ENCODE measurements at regions not wholly inside any gene's neighbourhood (a gene's known extent, or its start where the extent isn't known, plus 50 kb on each side); places are given as distances from the start of the nearest gene placed in this dataset.
"Not testable (repeated sequence)": the region's sequence is repeated elsewhere in the genome, so short reads cannot be mapped to it uniquely, and the experiment has no call there.

DNA sequence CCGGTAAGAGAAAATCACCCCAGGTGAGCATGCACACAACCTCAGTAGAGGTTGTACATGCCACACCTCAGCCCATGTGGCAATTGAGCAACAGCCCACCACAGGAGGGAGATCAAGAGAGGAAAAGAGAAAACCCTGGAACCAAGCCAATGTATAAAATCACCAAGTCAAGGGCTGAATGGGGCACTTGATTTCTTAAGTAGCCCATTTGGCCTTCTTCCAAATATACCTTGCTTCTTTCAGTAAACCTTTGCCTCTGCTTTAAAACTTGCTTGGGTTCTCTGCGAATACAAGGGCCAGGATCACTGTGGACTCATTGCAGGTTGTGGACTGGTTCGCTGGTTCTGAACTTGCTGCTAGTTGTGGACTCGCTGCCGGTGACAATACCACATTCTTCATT is 1814.0 kb downstream of the PLA2G4A start:
- no peak for DNase-seq (ENCODE audit: insufficient read length, low spot score, missing footprints)
- H3K9me3 ChIP-seq (ENCODE audit: low read depth, low read length) = peaks cover 3% of the 10 kb centered on the region
- no peak overlapping the region for H3K27ac ChIP-seq (ENCODE audit: low read depth, low read length)
- no peaks in the 10 kb centered on the region for H3K36me3 ChIP-seq (ENCODE audit: insufficient read depth, low read length)
- no peak overlapping the region for H3K4me3 ChIP-seq (ENCODE audit: insufficient read depth, low read length)
- no peaks in the 10 kb centered on the region for H3K27me3 ChIP-seq (ENCODE audit: insufficient read depth, low read length)
- no peaks in the 10 kb centered on the region for H3K4me1 ChIP-seq (ENCODE audit: insufficient read depth, low read length)
- no peaks in the 10 kb centered on the region for H4K20me1 ChIP-seq (ENCODE audit: insufficient read depth, low read length)
- TF ChIP-seq, protein P1, sequence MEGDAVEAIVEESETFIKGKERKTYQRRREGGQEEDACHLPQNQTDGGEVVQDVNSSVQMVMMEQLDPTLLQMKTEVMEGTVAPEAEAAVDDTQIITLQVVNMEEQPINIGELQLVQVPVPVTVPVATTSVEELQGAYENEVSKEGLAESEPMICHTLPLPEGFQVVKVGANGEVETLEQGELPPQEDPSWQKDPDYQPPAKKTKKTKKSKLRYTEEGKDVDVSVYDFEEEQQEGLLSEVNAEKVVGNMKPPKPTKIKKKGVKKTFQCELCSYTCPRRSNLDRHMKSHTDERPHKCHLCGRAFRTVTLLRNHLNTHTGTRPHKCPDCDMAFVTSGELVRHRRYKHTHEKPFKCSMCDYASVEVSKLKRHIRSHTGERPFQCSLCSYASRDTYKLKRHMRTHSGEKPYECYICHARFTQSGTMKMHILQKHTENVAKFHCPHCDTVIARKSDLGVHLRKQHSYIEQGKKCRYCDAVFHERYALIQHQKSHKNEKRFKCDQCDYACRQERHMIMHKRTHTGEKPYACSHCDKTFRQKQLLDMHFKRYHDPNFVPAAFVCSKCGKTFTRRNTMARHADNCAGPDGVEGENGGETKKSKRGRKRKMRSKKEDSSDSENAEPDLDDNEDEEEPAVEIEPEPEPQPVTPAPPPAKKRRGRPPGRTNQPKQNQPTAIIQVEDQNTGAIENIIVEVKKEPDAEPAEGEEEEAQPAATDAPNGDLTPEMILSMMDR (IDR thresholded peaks at IDR 0.05; ENCODE audit: extremely low read depth, low read depth, low read length) = no peak
- no peak overlapping the region for H3K4me2 ChIP-seq (ENCODE audit: insufficient read depth, low read length)
- H3K79me2 ChIP-seq (ENCODE audit: insufficient read depth, low read length) = no peaks in the 10 kb centered on the region
- H2AFZ ChIP-seq (ENCODE audit: low read length) = no peak overlapping the region

DNA sequence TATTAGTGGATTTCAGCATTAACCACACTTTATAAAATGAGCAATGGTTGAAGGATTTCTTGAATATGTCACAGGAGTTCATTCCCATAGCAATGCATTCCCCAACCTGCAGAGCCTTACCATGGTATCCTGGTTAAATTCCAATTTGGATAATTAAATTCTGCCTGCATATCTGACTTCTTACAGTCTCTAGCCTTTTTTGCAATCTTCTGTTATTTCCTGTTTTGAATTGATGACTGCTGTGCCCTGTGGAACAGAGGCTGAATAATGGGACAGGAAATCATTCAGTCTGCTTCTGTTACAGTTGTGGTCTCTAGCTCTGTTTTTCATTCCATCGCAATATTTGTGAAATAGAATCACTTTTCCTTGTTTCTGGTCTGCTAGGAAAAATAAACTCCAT is 1823.9 kb downstream of the PLA2G4A start:
- Histone ChIP-seq H2AFZ (ENCODE audit: low read length) (no peak overlapping the region), H3K27me3 (ENCODE audit: insufficient read depth, low read length) (no peaks in the 10 kb centered on the region), H3K4me3 (ENCODE audit: insufficient read depth, low read length) (no peak overlapping the region), H4K20me1 (ENCODE audit: insufficient read depth, low read length) (no peaks in the 10 kb centered on the region), H3K79me2 (ENCODE audit: insufficient read depth, low read length) (no peaks in the 10 kb centered on the region), H3K36me3 (ENCODE audit: insufficient read depth, low read length) (no peaks in the 10 kb centered on the region), H3K27ac (ENCODE audit: low read depth, low read length) (no peak overlapping the region), H3K4me2 (ENCODE audit: insufficient read depth, low read length) (no peak overlapping the region), H3K9me3 (ENCODE audit: low read depth, low read length) (no peaks in the 10 kb centered on the region), H3K4me1 (ENCODE audit: insufficient read depth, low read length) (no peaks in the 10 kb centered on the region)
- DNase-seq (ENCODE audit: insufficient read length, low spot score, missing footprints) = no peak
- TF ChIP-seq, protein P1 (IDR thresholded peaks at IDR 0.05; ENCODE audit: extremely low read depth, low read depth, low read length) = no peak

DNA sequence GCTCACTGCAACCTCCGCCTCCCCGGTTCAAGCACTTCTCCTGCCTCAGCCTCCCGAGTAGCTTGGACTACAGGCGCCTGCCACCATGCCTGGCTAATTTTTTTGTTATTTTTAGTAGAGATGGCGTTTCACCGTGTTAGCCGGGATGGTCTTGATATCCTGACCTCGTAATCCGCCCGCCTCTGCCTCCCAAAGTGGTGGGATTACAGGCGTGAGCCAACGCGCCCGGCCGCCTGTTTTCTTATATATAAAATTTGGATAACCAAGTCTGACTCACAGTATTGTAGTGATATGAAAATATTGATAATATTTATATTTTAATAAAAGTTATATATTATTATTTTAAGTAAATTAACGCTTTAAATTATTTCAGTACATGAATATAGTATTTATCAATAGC is 1821.7 kb downstream of the BRINP3 start:
- H3K27me3 ChIP-seq (ENCODE audit: insufficient read depth, low read length); H4K20me1 ChIP-seq (ENCODE audit: insufficient read depth, low read length); H3K4me1 ChIP-seq (ENCODE audit: insufficient read depth, low read length); H3K9me3 ChIP-seq (ENCODE audit: low read depth, low read length); H3K27ac ChIP-seq (ENCODE audit: low read depth, low read length); H3K79me2 ChIP-seq (ENCODE audit: insufficient read depth, low read length); DNase-seq (ENCODE audit: insufficient read length, low spot score, missing footprints); H3K4me2 ChIP-seq (ENCODE audit: insufficient read depth, low read length); H3K36me3 ChIP-seq (ENCODE audit: insufficient read depth, low read length); H2AFZ ChIP-seq (ENCODE audit: low read length); H3K4me3 ChIP-seq (ENCODE audit: insufficient read depth, low read length): not testable (repeated sequence)

DNA sequence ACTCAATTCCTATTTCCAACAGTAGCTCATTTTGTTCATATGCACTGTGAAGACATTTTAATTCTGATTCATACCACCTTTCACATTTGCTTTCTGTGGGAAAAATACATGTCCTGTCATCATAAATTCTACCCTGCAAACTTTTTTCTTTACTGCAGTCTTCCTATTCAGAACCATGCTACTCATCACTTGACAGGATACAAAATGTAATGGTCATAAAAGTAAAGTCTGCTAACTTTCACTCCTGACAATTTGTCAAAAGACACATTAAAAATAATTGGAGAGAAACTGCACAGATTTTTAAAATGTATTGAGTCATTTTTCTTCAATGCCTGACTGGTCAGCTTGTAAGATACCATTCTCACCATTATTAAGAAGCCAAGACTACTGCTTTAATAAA is 1817.1 kb downstream of the BRINP3 start:
- H3K4me3 ChIP-seq (ENCODE audit: insufficient read depth, low read length) = no peak overlapping the region
- no peak for DNase-seq (ENCODE audit: insufficient read length, low spot score, missing footprints)
- TF ChIP-seq, protein P1 (IDR thresholded peaks at IDR 0.05; ENCODE audit: extremely low read depth, low read depth, low read length) = no peak
- no peak overlapping the region for H3K4me2 ChIP-seq (ENCODE audit: insufficient read depth, low read length)
- H3K27me3 ChIP-seq (ENCODE audit: insufficient read depth, low read length) = no peaks in the 10 kb centered on the region
- H3K79me2 ChIP-seq (ENCODE audit: insufficient read depth, low read length) = no peaks in the 10 kb centered on the region
- H4K20me1 ChIP-seq (ENCODE audit: insufficient read depth, low read length) = no peaks in the 10 kb centered on the region
- no peaks in the 10 kb centered on the region for H3K4me1 ChIP-seq (ENCODE audit: insufficient read depth, low read length)
- no peaks in the 10 kb centered on the region for H3K36me3 ChIP-seq (ENCODE audit: insufficient read depth, low read length)
- no peaks in the 10 kb centered on the region for H3K9me3 ChIP-seq (ENCODE audit: low read depth, low read length)
- no peak overlapping the region for H2AFZ ChIP-seq (ENCODE audit: low read length)
- no peak overlapping the region for H3K27ac ChIP-seq (ENCODE audit: low read depth, low read length)

DNA sequence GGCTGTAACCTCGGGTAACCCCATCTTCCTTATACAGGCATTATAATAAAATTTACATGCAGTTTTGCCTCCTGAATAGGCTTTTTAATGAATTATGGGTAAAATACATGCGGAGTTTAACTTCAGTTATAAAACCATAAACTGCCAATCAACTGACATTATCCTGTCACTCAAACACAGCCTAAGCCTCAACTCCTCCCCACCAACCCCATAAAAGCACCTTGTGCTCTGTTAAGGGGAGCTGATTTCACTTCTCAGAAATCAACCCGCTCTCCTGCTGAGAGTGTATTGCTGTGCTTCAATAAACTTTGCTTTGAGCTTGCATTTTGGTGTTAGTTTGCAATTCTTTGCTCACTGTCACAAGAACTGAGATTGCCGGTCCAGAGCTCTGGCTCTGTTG is 1812.2 kb downstream of the BRINP3 start:
- Histone ChIP-seq H3K79me2 (ENCODE audit: insufficient read depth, low read length) (no peaks in the 10 kb centered on the region), H4K20me1 (ENCODE audit: insufficient read depth, low read length) (no peaks in the 10 kb centered on the region), H3K9me3 (ENCODE audit: low read depth, low read length) (no peaks in the 10 kb centered on the region), H3K4me3 (ENCODE audit: insufficient read depth, low read length) (no peak overlapping the region), H3K4me2 (ENCODE audit: insufficient read depth, low read length) (no peak overlapping the region), H3K27ac (ENCODE audit: low read depth, low read length) (no peak overlapping the region), H3K27me3 (ENCODE audit: insufficient read depth, low read length) (no peaks in the 10 kb centered on the region), H3K4me1 (ENCODE audit: insufficient read depth, low read length) (no peaks in the 10 kb centered on the region), H2AFZ (ENCODE audit: low read length) (no peak overlapping the region), H3K36me3 (ENCODE audit: insufficient read depth, low read length) (no peaks in the 10 kb centered on the region)
- TF ChIP-seq, protein P1 (IDR thresholded peaks at IDR 0.05; ENCODE audit: extremely low read depth, low read depth, low read length) = no peak
- no peak for DNase-seq (ENCODE audit: insufficient read length, low spot score, missing footprints)
